Kidney epithelial cell (primary cell): ENCODE measurements at regions not wholly inside any gene's neighbourhood (a gene's known extent, or its start where the extent isn't known, plus 50 kb on each side); places are given as distances from the start of the nearest gene placed in this dataset.
A peak's percentile ranks its signal among the peaks of the same experiment; 100 is the strongest.
"Not testable (repeated sequence)": the region's sequence is repeated elsewhere in the genome, so short reads cannot be mapped to it uniquely, and the experiment has no call there.

Experiments
- DNase-seq: peaks from one replicate; pipeline ENCODE4 v3.0.0-alpha.2; 2010; ENCODE audit warnings: low read depth
- H3K27me3 ChIP-seq: 2 replicates; pipeline ENCODE4 v1.6.0; 2011; ENCODE audit warnings: low read length; ENCODE audit not compliant: control insufficient read depth, insufficient read depth
- H3K36me3 ChIP-seq: 2 replicates; pipeline ENCODE4 v1.5.1; 2011; ENCODE audit warnings: low read length; ENCODE audit not compliant: control insufficient read depth, insufficient read depth
- H3K4me3 ChIP-seq: 2 replicates; pipeline ENCODE4 v1.5.1; 2011; ENCODE audit warnings: low read depth, mild to moderate bottlenecking, control low read depth, low read length
- TF ChIP-seq, protein P1 (sequence below): IDR thresholded peaks from 2 replicates; pipeline ENCODE4 v1.5.1; 2011; ENCODE audit warnings: mild to moderate bottlenecking, moderate library complexity, low read length, control low read depth, inconsistent platforms; ENCODE audit not compliant: insufficient read depth, poor library complexity, severe bottlenecking

DNA sequence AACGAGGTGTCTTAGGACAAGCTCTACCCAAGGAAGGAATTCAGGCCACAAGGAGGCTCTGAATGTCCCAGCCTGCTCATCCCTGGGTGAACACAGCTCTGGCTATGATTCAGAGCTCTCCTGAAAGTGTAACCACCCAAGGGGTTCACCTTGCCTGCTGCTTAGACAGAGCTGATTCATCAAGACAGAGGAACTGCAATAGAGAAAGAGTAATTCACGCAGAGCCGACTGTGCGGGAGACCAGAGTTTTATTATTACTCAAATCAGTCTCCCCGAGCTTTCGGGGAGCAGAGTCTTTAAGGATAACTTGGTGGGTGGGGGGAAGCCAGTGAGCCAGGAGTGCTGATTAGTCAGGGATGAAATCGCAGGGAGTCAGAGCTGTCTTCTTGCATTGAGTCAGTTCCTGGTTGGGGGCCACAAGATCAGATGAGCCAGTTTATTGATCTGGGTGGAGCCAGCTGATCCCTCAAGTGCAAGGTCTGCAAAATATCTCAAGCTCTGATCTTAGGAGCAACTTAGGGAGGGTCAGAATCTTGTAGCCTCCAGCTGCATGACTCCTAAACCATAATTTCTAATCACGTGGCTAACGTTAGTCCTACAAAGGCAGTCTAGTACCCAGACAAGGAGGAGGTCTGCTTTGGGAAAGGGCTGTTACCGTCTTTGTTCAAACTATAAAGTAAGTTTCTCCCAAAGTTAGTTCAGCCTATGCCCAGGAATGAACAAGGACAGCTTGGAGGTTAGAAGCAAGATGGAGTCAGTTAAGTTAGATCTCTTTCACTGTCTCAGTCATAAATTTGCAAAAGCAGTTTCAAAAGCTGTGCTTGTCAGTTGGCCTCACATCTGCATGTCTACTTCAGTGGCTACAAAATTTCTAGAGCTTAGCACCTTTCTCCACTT, 123.4 kb upstream of the DAPK1 start:
- TF ChIP-seq, protein P1, sequence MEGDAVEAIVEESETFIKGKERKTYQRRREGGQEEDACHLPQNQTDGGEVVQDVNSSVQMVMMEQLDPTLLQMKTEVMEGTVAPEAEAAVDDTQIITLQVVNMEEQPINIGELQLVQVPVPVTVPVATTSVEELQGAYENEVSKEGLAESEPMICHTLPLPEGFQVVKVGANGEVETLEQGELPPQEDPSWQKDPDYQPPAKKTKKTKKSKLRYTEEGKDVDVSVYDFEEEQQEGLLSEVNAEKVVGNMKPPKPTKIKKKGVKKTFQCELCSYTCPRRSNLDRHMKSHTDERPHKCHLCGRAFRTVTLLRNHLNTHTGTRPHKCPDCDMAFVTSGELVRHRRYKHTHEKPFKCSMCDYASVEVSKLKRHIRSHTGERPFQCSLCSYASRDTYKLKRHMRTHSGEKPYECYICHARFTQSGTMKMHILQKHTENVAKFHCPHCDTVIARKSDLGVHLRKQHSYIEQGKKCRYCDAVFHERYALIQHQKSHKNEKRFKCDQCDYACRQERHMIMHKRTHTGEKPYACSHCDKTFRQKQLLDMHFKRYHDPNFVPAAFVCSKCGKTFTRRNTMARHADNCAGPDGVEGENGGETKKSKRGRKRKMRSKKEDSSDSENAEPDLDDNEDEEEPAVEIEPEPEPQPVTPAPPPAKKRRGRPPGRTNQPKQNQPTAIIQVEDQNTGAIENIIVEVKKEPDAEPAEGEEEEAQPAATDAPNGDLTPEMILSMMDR, result peak; percentile 34
- not testable (repeated sequence) for H3K36me3 ChIP-seq, H3K4me3 ChIP-seq, H3K27me3 ChIP-seq
- DNase-seq, result peak; percentile 80

DNA sequence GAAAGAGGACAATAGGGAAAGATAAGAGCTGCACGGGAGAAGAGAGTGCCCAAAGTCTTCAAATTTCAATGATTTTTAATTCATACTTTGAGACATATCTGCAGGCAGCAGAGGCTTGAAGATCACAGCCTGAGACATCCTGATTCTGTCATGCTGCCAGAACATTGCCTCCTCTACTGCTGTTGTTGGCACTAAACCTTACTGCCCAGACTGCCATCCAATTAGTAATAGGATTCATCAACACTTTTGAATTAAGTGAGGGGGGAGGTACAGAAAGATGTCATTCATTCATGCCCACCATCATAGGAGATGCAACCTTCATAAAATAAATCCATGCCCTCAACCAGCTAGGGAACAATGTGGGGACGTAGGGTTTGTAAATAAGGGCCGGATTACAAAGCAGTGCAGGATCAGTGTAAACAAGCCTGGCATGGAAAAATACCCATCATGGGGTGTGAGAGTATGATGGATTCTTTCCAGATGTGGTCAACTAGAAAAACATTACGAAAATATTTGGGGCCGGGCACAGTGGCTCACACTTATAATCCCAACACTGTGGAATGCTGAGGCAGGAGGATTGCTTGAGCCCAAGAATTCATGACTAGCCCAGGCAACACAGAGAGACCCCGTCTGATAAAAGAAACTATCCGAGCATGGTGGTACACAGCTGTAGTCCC, 122.1 kb upstream of the DAPK1 start:
- Histone ChIP-seq H3K4me3 (no peak overlapping the region), H3K27me3 (no peaks in the 10 kb centered on the region), H3K36me3 (no peaks in the 10 kb centered on the region)
- no peak for DNase-seq
- TF ChIP-seq, protein P1, result no peak

DNA sequence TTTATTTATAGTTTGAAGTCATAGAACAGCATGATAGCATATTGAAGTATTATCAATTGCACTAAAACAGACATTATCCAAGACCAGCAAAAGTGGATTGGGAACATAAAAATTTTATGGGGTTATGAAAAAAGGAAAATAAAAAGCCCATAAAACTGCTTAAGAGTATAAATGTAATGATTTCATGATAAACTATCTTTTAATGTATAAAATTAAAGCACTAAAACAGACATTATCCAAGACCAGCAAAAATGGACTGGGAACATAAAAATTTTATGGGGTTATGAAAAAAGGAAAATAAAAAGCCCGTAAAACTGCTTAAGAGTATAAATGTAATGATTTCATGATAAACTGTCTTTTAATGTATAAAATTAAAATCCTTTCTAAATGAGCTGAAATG, 119.0 kb upstream of the DAPK1 start:
- TF ChIP-seq, protein P1, result no peak
- H3K27me3 ChIP-seq, result no peaks in the 10 kb centered on the region

DNA sequence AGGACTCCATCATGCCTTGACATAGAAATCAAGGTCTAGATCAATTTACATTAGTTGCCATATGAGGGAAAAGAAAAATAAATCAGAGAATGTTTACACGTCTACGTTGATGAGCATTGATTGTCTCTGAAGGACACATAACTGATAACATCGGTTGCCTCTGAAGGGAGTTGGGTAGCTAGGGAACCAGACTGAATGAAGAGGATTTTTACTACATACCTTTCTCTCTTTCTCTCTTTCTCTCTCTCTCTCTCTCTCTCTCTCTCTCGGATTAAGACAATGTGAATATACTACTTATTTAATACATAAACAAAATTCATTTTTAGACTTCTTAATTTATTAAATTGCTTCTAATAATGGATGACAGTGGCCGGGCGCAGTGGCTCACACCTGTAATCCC, 118.4 kb upstream of the DAPK1 start:
- TF ChIP-seq, protein P1, result no peak
- DNase-seq, result no peak
- Histone ChIP-seq H3K27me3 (no peaks in the 10 kb centered on the region), H3K4me3 (no peak overlapping the region), H3K36me3 (no peaks in the 10 kb centered on the region)

More for the DNA sequence above, 119.0 kb upstream of the DAPK1 start:
- H3K36me3 ChIP-seq, result no peaks in the 10 kb centered on the region
- H3K4me3 ChIP-seq, result no peak overlapping the region
- DNase-seq, result no peak

DNA sequence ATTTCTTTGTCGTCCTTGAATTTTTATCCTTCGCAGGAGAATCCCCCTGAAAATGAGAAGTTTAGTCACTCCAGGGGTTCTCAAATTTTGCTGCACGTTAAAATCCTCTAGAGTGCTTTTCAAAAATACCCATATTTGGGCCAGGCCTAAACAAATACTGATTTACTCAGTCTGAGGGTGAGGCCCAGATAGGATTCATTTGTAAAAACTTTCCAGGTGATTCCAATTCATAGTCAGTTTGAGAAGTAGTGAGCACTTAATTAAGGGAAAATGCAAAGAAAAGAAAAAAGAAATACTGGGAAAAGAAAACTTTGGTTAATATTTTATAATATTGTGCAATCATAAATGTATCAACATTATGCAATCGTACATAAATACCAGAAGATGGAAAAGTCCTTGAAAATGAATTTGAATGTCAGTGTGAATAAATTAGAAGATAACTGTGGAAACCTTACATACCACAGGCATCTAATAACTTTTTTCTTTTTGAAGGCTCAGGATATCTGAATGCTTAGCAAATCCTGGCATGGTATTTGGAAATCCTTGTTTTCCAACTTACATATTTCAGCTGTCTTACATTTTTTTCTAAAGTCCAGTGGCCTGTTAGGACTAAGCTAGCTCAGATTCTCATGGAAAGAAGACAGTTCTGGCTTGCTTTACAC, 116.5 kb upstream of the DAPK1 start:
- TF ChIP-seq, protein P1, result no peak
- Histone ChIP-seq H3K36me3 (no peaks in the 10 kb centered on the region), H3K4me3 (no peak overlapping the region), H3K27me3 (no peaks in the 10 kb centered on the region)
- no peak for DNase-seq
